ENCODE measurements at regions not wholly inside any gene's neighbourhood (a gene's known extent, or its start where the extent isn't known, plus 50 kb on each side); places are given as distances from the start of the nearest gene placed in this dataset.

GRCh38 chr15:47929138-47929803, 191.5 kb upstream of the SLC24A5 start:
- no peak for TF ChIP-seq CTCF (optimal IDR thresholded peaks at IDR 0.05 in 1 of 3, IDR thresholded peaks at IDR 0.05 in 1 of 3, conservative IDR thresholded peaks at IDR 0.05 in 1 of 3; ENCODE audit: extremely low read depth in 1 of 3, insufficient read depth in 2 of 3, low read length in 3 of 3)
- TF ChIP-seq EZH2 (IDR thresholded peaks at IDR 0.05; ENCODE audit: low read length) = no peak
